22Rv1 (cell line): ENCODE measurements at regions not wholly inside any gene's neighbourhood (a gene's known extent, or its start where the extent isn't known, plus 50 kb on each side); places are given as distances from the start of the nearest gene placed in this dataset.

ENCODE experiments used
- CTCF ChIP-seq: fragments of 450-650 bp; IDR thresholded peaks from 2 replicates; pipeline ENCODE4 v1.5.1; 2017; ENCODE audit warnings: mild to moderate bottlenecking
- ZFX ChIP-seq: fragments of 450-650 bp; IDR thresholded peaks from 2 replicates; pipeline ENCODE4 v1.6.1; 2017; ENCODE audit warnings: antibody characterized with exemption, borderline replicate concordance

- no peak for TF ChIP-seq CTCF
- no peak for TF ChIP-seq ZFX
Measured at GRCh38 chr7:25894002-25894901, 257.7 kb upstream of the NFE2L3 start.
